Astrocyte of the cerebellum (primary cell): ENCODE measurements at regions not wholly inside any gene's neighbourhood (a gene's known extent, or its start where the extent isn't known, plus 50 kb on each side); places are given as distances from the start of the nearest gene placed in this dataset.

Experiments used
- DNase-seq: peaks from one replicate; pipeline ENCODE4 v3.0.0-alpha.2; 2011; ENCODE audit warnings: low read depth
- H3K4me3 ChIP-seq: 2 replicates; pipeline ENCODE4 v1.5.1; 2011; ENCODE audit warnings: mild to moderate bottlenecking, low read depth, low read length, moderate library complexity
- CTCF ChIP-seq: IDR thresholded peaks from 2 replicates; pipeline ENCODE4 v1.5.1; 2012; ENCODE audit warnings: low read length, low read depth, moderate library complexity, mild to moderate bottlenecking; ENCODE audit errors: missing control alignments
- in situ Hi-C: cut with HindIII; loops from 2 replicates; pipeline ENCODE4 v1.10.0; 2017; ENCODE audit warnings: low sequenced_read_pairs

- TF ChIP-seq CTCF = no peak
- in situ Hi-C loops = no loop called here
- no peak overlapping the region for H3K4me3 ChIP-seq
- no peak for DNase-seq
Observed at GRCh38 chr12:107366322-107366721, 273.0 kb upstream of the CRY1 start.

GRCh38 chr12:107368586-107368985, 275.2 kb upstream of the CRY1 start:
- in situ Hi-C loops = no loop called here
- no peak for TF ChIP-seq CTCF
- no peak overlapping the region for H3K4me3 ChIP-seq
- DNase-seq = no peak

DNA sequence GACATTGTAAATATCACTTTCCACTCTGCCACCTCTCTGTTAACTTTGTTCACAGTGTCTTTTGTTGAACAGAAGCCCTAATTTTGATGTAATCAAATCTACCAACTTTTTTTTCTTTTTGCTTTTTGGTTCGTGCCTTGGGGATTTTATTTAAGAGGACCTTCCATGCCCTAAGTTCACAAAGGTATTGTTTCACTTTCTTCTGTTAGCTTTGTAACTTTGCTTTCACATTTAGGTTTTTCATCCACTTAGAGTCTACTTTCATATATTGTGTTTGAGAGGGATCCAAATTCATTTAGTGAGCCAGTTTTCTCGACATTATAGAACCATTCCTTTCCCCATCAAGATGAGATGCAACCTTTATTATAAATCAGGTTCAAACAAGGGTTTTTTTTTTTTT, 275.7 kb upstream of the CRY1 start:
- no peak for TF ChIP-seq CTCF
- in situ Hi-C loops = no loop called here
- H3K4me3 ChIP-seq = no peak overlapping the region
- DNase-seq = no peak

DNA sequence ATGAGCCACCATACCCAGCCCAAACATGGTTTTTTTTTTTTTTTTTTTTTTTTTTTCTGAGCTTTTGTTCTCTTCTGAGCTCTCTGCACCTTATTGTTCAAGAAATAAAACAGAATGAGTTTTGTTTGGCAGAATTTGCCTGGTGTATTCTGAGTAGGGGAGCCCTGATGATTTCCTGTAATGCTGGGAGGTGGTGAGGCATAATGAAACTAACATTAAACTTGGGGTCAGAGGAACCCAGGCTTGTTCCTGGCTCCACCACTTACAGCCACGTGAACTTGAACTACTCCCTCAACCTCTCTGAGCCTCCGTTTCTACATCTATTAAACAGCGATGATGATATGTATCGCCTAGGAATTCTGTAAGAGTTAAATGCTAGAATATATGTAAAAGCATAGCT, 276.3 kb upstream of the CRY1 start:
- H3K4me3 ChIP-seq = no peak overlapping the region
- TF ChIP-seq CTCF = no peak
- DNase-seq = no peak
- in situ Hi-C loops = loop anchor here (5.0 kb wide), 1 partner anchor 37 kb away; no protein-coding TSS in a partner anchor

- peak; percentile 5 for TF ChIP-seq CTCF
- in situ Hi-C loops = loop anchor here (5.0 kb wide), 1 partner anchor 40 kb away; no protein-coding TSS in a partner anchor
- H3K4me3 ChIP-seq = no peak overlapping the region
- peak; percentile 67 for DNase-seq
Observed at GRCh38 chr12:107372229-107372658, 278.9 kb upstream of the CRY1 start.

DNA sequence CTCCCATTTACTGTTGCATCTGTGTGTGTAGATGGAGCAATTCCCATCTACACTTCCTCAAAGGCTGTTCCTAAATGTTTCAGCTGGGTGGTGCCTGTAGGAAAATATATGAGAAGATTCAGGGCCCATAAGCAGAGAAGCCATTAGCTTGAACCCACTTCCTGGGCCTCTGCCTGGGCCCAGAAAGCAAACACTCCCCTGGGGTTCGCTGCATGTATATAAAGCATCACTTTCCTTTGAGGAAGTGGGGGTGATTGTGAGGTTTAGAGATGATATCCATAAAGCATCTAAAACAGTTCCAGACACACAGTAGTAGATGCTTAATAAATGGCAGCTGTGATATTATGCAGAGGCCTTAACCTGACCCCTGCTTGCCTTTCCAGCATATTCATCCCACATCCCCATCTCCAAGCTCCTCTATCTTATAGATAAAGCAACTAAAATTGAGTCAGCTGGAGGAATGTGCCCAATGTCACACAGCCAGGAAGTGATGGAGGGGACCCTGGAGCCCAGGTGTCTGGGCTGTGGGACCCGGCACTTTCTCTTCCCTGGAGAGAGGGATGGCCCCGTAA, 280.0 kb upstream of the CRY1 start:
- no peak for TF ChIP-seq CTCF
- no peak overlapping the region for H3K4me3 ChIP-seq
- in situ Hi-C loops = loop anchor here (5.0 kb wide), 1 partner anchor 41 kb away; no protein-coding TSS in a partner anchor
- DNase-seq = no peak
